ENCODE measurements at regions not wholly inside any gene's neighbourhood (a gene's known extent, or its start where the extent isn't known, plus 50 kb on each side); places are given as distances from the start of the nearest gene placed in this dataset.
A peak's percentile ranks its signal among the peaks of the same experiment; 100 is the strongest.

DNA sequence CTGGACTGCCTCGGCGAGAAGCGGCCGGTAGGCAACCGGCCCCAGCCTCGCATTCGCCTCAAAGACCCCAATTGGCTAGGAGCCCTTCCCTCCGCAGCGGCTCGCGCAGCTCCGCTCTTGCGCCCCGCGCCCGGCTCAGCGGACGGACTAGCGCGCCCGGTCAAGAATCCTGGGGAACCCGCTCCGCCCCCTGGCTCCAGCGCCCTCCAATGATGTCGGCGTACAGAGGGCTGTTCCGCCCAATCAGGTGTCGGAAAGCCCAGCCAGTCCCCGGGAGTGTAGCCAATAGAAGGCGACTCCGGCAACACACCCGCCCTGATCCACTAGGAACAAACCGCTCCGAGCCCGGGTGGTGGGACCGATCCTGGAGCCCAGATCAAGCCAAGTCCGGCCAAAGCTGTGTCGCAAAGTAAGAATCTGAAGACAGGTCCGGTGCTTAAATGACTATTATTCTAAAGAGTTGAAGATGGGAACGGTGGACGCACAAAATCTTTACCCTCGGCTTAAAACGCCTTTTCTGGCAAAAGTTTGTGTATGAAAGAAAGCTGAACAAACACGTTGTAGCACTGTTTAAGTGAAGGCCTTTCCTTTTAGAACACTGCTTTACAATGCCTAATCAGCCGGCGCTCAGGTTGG, 132.2 kb downstream of the OGFRL1 start:
- peak; percentile 86 to 93 (median 92) for DNase-seq (ENCODE audit: low read depth in 4 of 4, low spot score in 3 of 4)

DNA sequence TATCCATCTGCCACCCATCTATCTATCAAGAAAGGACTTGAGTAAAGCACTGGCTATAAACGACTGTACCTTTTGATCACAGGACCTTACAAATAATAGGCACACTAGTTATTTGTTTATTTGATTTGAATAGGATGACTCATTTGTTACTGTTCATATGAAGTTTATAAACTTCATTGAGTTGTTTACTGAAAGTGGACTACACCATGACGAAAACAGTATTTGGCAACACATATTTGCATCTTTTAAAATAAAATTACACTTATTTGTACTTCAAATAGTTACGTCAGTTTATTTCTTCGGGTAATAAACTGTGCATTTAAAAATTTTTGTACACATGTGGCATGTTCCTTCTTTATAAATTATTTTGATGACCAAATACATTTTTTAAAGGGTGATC, 133.0 kb downstream of the OGFRL1 start:
- DNase-seq (ENCODE audit: low read depth in 4 of 4, low spot score in 3 of 4), result no peak

DNA sequence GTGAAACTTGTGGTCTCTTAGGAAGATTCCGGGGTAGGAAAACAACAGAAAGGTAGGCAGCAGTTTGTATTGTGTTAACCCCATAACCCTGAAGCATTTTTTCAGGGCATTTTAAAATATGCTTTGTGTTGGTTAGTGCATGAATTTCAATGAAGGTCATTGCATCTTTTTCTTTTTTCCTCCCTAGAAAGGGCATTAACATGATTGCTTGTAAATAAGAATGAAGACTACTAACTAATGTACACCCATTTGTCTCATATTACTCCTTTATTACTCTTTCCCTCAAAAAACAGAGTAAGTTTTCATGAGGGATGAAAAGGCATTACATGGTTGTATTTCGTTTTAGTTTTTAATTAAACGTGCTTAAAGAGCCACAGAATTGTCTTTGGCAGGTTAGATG, 141.4 kb downstream of the OGFRL1 start:
- no peak for DNase-seq (ENCODE audit: low read depth in 4 of 4, low spot score in 3 of 4)

DNA sequence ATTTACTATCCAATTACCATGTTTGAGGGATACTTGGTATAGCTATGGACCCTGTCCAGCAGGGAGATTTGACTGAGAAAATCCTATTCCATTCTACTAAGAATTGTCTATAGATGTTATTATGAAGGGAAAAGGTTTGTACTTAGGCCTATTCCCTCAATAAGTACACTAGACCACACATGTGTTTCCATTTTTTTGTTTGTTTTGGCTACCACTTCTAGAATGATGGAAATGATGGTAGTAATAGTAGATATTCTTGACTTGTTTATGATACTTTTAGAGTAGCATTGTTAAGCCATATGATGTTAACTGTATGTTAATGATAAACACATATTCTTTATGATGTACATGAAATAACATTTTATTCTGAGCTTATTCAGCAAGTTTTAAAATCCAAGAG, 144.8 kb downstream of the OGFRL1 start:
- DNase-seq (ENCODE audit: low read depth in 4 of 4, low spot score in 3 of 4), result no peak

DNA sequence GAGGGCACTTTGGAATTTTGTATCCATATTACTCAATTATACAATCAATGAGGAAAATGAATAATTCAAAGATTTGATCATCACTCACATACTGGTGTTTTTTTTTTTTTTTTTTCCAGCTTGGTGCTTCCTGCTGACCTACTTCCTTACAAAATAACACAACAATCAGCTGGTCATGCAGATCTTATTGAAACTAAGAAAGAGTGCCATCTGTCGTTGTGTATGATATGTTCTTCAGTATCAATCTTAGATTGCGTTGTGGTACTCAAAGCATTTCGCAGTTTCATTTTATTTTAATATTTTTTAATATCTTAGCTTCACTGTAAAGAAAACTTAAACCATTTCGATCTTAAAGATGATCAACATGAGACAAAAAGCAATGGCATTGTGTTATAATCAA, 155.6 kb downstream of the OGFRL1 start:
- no peak for DNase-seq (ENCODE audit: low read depth in 4 of 4, low spot score in 3 of 4)

DNA sequence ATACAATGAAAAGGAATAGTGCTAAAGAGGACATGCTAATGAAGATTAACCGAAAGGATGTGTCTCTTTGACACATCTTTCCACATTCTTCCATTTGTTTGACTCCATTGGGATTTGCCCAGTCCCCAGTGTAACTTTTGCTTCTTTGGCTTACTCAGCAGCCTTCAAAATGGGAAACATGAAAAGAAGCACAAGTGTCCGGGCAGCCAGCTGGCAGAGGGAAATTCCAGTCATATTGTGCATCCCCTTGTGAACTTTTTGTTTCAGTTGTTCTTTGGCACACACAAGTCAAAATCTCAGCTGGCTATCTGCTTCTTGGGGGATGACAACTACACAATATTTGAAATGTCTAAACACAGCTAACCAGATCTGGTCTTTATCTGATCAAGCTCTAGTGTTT, 157.4 kb downstream of the OGFRL1 start:
- DNase-seq (ENCODE audit: low read depth in 4 of 4, low spot score in 3 of 4), result no peak

DNA sequence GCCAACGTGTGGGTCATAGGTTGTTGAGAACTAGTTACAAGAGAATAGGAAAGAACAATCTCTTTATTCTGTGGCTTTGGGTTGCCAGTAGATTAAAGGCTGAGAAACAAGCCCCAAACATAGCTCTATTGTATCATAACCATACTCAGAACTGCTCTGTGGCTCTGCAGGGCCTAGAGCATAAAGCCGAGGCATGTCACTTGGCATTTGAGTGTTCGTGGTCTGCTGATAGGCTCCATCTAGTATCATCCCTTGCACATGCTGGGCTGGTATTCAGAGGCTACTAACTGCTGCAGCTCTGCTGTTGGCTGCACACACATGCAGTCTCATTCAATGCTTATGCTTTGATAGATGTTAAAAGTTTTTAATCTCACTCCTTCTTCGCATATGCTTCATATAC, 157.9 kb downstream of the OGFRL1 start:
- DNase-seq (ENCODE audit: low read depth in 4 of 4, low spot score in 3 of 4), result no peak

DNA sequence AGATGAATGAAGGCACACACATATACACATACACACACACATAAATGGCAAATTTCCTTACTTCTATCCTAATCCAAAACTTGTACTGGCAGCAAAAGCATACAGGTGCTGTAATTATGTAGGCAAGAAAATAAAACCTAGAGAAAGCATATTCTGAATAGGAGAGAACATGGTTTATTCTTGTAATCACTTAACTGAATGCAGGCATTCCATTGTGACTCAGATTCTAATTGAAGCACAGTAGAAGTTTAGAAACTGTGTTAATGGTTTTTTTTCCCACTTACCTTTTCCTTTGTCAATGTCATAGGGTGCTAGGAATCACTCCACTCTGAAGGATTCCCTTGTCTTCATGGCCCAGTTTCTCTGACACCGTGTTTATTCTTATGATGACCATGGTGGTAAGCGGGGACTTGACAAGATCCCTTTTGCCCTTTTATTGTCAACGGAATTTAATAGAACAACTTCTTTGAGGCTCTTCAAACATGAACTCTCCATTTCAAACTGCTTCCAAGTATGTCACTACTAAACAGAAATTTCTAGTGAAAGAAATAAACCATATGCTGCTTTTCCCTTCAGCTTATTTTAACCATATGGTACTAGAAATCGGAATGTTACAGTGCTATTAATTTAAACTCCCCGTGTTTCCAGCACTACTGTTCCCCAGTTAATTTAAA, 164.2 kb downstream of the OGFRL1 start:
- DNase-seq (ENCODE audit: low read depth in 4 of 4, low spot score in 3 of 4), result no peak

DNA sequence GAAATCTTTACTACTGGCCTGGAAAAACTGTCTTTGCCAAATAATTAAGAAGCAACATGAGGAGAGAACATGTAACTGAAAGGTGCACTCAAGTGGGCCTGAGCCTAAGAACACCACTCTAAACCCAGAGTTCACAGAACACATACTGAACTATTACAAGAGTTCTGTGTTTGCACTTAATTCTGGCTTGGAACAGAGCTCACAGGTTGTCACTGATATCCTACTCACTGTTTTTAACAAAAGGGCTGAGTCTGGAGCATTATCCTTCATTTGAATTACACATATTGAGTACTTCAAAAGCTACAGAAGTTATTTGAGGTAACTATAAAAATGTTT, 164.7 kb downstream of the OGFRL1 start:
- no peak for DNase-seq (ENCODE audit: low read depth in 4 of 4, low spot score in 3 of 4)

DNA sequence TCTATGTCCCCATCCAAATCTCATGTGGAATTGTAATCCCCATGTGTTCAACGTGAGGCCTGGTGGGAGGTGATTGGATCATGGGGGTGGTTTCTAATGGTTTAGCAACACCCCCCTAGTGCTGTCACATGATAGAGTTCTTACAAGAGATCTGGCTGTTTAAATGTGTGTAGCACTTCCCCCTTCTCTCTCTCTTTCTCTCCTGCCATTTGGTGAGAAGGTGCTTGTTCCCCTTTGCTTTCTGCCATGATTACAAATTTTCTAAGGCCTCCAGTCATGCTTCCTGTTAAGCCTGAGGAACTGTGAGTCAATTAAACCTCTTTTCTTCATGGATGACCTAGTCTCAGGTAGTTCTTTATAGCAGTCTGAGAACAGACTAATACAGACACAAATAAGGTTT, 165.4 kb downstream of the OGFRL1 start:
- DNase-seq (ENCODE audit: low read depth in 4 of 4, low spot score in 3 of 4), result no peak

DNA sequence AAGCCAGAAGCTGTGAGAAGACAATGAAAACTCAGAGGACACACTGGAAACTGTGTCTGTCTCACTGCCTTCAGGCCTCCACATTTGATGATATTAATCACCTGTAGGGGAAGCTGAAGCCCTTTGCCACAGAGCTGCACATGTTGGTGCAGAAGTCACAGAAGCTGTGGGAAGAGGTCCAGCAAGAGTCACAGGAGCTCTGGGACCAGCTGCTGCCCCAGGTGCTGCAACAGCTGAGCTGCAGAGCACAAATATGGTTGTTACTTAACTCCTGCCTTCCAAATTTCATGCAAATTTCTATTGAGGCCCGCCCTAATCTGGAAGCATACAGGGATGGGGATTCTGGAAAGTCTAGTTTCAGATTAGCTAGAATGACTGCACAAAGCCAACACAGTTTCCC, 169.3 kb downstream of the OGFRL1 start:
- DNase-seq (ENCODE audit: low read depth in 4 of 4, low spot score in 3 of 4), result no peak

DNA sequence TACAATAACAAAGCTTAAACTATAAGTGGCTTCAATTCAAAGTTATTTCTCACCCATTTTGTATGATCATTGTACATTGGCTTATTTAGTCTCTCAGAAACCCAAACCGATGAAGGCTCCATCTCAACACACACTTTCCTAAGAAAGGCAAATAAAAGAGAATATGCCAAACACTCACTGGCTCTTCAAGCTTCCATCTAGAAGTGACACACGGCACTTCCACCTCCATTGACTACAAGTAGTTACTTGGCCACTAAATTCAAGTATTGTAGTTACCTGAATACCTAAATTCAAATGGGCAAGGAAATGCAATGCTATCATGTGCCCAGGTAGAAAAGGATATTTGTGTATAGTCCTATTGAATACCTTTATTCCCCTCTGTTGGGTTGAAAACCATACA, 170.6 kb downstream of the OGFRL1 start:
- DNase-seq (ENCODE audit: low read depth in 4 of 4, low spot score in 3 of 4), result no peak

DNA sequence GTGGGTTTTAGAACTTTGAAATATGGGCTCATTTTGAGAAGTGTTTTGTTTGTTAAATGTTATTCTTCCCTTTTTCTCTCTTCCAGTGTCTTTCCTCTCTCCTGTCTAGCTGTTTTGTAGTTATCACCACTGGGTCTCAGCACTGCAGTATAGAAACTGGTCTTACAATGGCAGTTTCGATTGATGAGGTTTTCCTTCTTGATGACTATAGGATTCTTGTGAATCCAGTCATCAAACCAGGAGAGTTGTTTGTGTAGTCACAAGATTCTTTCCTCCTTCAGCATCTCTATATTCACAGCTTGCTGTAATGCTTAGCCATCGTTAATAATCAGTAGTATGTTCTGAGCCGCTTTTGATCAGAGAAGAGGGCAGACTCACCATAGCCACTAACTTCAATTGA, 172.3 kb downstream of the OGFRL1 start:
- no peak for DNase-seq (ENCODE audit: low read depth in 4 of 4, low spot score in 3 of 4)

DNA sequence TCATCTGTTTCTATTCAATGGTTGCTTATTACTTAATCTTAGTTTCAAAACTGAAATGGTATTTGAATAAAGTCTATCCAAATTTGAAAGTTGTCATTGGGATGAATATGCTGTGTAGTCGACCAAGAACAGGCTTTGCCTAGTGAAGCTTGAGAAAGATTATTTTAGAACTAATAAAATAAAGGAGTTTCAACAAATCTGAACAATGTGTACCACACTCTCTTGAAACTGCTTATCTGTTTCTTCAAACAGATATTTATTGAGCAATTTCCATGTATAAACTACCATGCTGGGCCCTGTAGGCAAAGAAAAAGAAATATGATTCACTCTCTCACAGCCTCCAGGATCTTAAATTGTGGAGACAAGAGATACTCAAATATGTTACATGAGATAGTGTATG, 174.4 kb downstream of the OGFRL1 start:
- DNase-seq (ENCODE audit: low read depth in 4 of 4, low spot score in 3 of 4), result no peak

DNA sequence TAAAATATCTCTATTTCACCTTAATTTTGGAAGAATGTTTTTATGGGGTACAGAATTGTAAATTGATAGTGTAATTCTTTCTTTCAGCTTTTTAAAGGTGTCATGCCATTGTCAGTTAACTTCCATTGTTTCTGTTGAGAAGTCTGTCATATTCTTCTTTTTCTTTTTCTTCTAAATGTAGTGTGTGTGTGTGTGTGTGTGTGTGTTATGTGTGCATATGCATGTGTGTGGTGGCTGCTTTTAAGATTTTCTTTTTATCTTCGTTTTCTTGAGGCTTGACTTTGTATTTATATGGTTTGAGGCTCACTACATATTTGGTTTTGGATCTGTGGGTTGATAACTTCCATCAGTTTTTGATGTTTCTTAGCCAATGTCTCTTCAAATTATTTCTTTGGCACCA, 176.5 kb downstream of the OGFRL1 start:
- no peak for DNase-seq (ENCODE audit: low read depth in 4 of 4, low spot score in 3 of 4)

DNA sequence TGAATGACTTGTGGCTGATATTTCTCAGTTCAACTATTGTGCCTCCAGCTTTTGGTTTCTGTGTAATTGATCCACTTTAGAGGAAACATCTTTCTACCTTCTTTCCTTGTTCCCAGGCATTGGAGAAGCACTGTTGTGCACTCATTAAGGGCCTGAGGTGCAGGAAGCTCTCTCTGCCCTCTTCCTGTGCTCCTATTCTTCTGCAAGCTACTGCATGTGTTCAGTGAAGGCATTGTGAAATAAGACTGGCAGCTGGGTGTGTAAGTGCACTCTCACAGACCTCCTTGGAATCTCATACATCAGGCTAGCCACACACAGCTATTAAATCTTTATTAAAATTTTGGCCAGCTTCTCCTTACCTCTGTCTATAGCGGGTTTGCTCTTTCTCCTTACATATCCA, 177.8 kb downstream of the OGFRL1 start:
- DNase-seq (ENCODE audit: low read depth in 4 of 4, low spot score in 3 of 4), result no peak

DNA sequence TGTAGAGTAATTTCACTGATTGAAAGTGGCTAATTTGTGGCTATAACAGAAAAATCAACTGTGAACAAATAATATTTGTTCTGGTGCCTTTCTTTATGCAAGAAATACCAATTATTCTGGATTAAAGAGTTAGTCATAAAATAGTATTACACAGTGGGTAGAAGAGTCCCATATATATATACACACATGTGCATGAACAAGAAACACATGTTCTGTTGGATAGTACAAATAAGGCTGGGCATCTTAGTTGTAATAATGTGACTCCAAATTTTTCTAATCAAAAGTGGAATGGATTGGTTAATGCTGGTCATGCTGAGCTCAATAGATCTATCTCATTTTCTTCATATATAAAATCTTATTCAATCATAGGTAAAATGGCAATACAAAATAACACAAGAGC, 179.4 kb downstream of the OGFRL1 start:
- DNase-seq (ENCODE audit: low read depth in 4 of 4, low spot score in 3 of 4), result no peak

DNA sequence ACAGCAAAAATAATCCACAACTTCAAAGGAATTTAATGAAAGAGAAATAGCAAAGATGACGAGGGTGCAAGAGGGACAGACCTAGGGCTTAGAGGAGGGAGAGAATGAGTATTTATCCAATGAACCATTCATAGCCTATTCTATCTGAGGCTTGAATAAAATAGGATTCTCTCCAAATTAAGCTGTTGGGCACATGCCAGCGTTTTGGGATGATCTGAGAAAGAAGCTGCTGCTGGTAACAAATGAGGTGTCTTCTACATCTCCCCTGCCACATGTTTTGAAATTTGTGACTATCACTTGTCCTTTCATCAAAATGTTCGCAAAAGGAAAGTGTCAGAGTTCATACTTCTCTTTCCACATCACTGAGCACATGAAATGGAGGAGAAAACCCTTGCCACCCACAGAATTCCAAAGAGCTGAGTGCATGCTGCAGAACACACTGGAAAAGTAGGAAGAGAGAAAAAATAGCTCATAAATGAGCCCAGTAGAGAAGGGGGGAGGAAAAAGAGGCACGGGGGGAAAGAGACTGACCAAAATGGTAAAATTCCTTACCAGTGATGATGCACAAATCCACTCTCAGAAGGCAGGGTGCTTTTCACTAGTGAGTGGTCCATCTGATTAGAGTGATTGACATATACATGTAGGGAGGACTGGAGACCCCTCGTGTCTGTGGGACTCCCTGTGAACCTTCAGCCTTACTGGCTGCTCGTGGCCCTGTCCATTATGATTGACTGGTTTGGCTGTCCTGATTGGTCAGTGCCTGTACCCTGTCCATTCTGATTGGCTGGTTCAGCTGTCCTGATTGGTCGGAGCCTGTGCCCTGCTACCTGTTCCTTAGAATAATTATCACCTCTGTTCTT, 180.5 kb downstream of the OGFRL1 start:
- no peak for DNase-seq (ENCODE audit: low read depth in 4 of 4, low spot score in 3 of 4)

DNA sequence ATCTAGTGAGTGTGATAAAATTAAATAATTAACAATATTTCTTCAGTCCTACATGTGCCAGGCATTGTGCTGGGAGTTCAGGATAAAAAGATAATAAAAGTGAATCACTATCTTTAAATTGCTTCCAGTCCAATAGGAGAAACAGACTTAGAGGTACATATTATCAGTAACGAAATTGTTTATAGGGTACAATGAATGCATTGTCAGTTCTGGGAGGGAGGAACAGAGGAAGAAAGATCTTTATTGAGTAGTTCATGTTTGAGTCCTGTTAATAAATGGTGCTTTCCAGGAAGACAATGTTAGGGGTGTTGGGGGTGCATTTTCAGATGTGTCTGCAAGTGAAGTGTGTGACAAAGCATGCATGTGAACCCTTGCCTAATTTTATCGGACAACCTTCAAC, 183.1 kb downstream of the OGFRL1 start:
- no peak for DNase-seq (ENCODE audit: low read depth in 4 of 4, low spot score in 3 of 4)

DNA sequence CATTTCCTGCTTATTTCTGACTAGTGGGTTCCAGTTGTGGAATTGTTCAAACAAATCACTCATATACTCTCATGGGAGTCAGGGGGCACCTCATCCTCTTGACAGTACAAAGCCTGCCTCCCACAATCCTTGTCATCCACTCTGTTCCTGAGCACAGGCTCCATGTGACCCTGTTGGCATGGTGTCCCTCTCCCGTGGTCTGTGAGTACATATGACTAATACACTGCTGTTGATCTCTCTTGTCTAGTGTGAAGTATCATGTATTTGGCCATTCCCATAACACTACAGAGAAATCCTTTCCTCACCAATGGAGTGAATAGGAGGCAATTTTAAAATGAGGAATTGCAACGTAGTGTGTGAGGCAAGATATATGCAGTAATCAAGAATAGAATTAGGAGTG, 185.3 kb downstream of the OGFRL1 start:
- no peak for DNase-seq (ENCODE audit: low read depth in 4 of 4, low spot score in 3 of 4)

DNA sequence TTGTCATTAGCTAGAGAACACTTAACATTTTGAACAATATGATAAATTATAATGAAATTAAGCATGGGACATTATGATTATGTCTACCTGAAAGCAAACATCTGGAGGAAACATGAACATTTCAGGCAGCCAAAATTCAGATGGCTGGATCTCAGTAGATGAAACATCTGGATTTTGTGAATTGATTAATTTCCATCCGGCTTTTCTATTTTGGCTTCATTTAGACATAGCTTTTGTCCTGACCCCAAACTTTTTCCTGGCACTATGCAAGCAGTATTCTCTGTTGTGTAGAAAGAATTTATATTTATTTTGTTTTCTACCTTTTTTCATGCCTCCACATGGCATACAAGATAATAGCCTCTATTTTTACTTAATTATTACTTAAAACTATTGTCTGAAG, 186.3 kb downstream of the OGFRL1 start:
- peak in 2 of 4 donors; percentile 27 for DNase-seq (ENCODE audit: low read depth in 4 of 4, low spot score in 3 of 4)

DNA sequence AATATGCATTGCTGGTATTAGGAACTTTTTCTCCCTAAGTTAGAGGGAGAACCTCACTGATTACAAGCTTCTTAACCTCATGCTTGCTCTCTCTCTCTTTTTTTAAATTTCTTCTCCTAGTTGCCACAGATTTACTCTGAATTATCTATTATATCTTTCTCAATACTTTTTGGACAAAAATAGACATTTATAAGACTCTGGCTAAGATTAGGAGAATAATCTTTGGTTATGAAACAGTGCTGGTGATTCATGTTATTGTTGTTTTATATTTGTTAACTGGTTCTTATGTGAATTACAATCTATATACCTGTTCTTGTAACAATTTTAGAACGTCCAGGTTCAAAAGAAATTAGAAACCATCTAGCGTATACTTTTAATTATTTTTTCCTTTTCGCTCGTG, 187.8 kb downstream of the OGFRL1 start:
- DNase-seq (ENCODE audit: low read depth in 4 of 4, low spot score in 3 of 4), result no peak
